Epithelial cell of prostate (primary cell): ENCODE measurements at regions not wholly inside any gene's neighbourhood (a gene's known extent, or its start where the extent isn't known, plus 50 kb on each side); places are given as distances from the start of the nearest gene placed in this dataset.
"Not testable (repeated sequence)": the region's sequence is repeated elsewhere in the genome, so short reads cannot be mapped to it uniquely, and the experiment has no call there.

ENCODE experiments used
- DNase-seq: peaks from one replicate; pipeline ENCODE4 v3.0.0-alpha.2; 2011; ENCODE audit warnings: low read depth, low spot score
- H3K27ac ChIP-seq: fragments of 450-650 bp; 2 replicates; pipeline ENCODE4 v1.5.1; 2017; ENCODE audit warnings: mild to moderate bottlenecking

- DNase-seq: no peak
- no peak overlapping the region for H3K27ac ChIP-seq
Measured at GRCh38 chr16:86877835-86878234, 299.5 kb downstream of the FOXL1 start.

GRCh38 chr16:86878236-86879080, 300.1 kb downstream of the FOXL1 start:
- no peak for DNase-seq
- no peak overlapping the region for H3K27ac ChIP-seq

GRCh38 chr16:86879268-86879667, 300.9 kb downstream of the FOXL1 start:
- no peak for DNase-seq

GRCh38 chr16:86880316-86881117, 302.2 kb downstream of the FOXL1 start:
- no peak for DNase-seq

More at GRCh38 chr16:86879268-86879667, 300.9 kb downstream of the FOXL1 start:
- H3K27ac ChIP-seq: no peak overlapping the region

GRCh38 chr16:86881118-86881510, 302.8 kb downstream of the FOXL1 start:
- no peak for DNase-seq
- no peak overlapping the region for H3K27ac ChIP-seq

More at GRCh38 chr16:86880316-86881117, 302.2 kb downstream of the FOXL1 start:
- no peak overlapping the region for H3K27ac ChIP-seq

- no peak overlapping the region for H3K27ac ChIP-seq
- DNase-seq: no peak
Measured at GRCh38 chr16:86881861-86882273, 303.5 kb downstream of the FOXL1 start.

- H3K27ac ChIP-seq: no peak overlapping the region
Measured at GRCh38 chr16:86882586-86883280, 304.4 kb downstream of the FOXL1 start.

GRCh38 chr16:86883583-86884389, 305.4 kb downstream of the FOXL1 start:
- no peak for DNase-seq

More at GRCh38 chr16:86882586-86883280, 304.4 kb downstream of the FOXL1 start:
- DNase-seq: no peak

GRCh38 chr16:86884390-86884650, 306.0 kb downstream of the FOXL1 start:
- no peak overlapping the region for H3K27ac ChIP-seq
- DNase-seq: no peak

More at GRCh38 chr16:86883583-86884389, 305.4 kb downstream of the FOXL1 start:
- no peak overlapping the region for H3K27ac ChIP-seq

GRCh38 chr16:86885139-86885538, 306.8 kb downstream of the FOXL1 start:
- H3K27ac ChIP-seq: no peak overlapping the region
- no peak for DNase-seq

- H3K27ac ChIP-seq: no peak overlapping the region
- no peak for DNase-seq
Measured at GRCh38 chr16:86886651-86887050, 308.3 kb downstream of the FOXL1 start.

GRCh38 chr16:86887416-86887815, 309.1 kb downstream of the FOXL1 start:
- DNase-seq: no peak
- no peak overlapping the region for H3K27ac ChIP-seq

- no peak for DNase-seq
- H3K27ac ChIP-seq: no peak overlapping the region
Measured at GRCh38 chr16:86888231-86889053, 310.1 kb downstream of the FOXL1 start.

- not testable (repeated sequence) for DNase-seq, H3K27ac ChIP-seq
Measured at GRCh38 chr16:86889054-86889366, 310.7 kb downstream of the FOXL1 start.

GRCh38 chr16:86889974-86890373, 311.6 kb downstream of the FOXL1 start:
- DNase-seq: no peak
- no peak overlapping the region for H3K27ac ChIP-seq

- DNase-seq: no peak
- no peak overlapping the region for H3K27ac ChIP-seq
Measured at GRCh38 chr16:86891121-86891520, 312.8 kb downstream of the FOXL1 start.

- H3K27ac ChIP-seq: no peak overlapping the region
- no peak for DNase-seq
Measured at GRCh38 chr16:86891631-86892030, 313.3 kb downstream of the FOXL1 start.

GRCh38 chr16:86892509-86892908, 314.2 kb downstream of the FOXL1 start:
- no peak overlapping the region for H3K27ac ChIP-seq
- no peak for DNase-seq

- DNase-seq: no peak
Measured at GRCh38 chr16:86893506-86893905, 315.2 kb downstream of the FOXL1 start.

More at GRCh38 chr16:86893506-86893905, 315.2 kb downstream of the FOXL1 start:
- no peak overlapping the region for H3K27ac ChIP-seq
